ENCODE measurements at regions not wholly inside any gene's neighbourhood (a gene's known extent, or its start where the extent isn't known, plus 50 kb on each side); places are given as distances from the start of the nearest gene placed in this dataset.
"Not testable (repeated sequence)": the region's sequence is repeated elsewhere in the genome, so short reads cannot be mapped to it uniquely, and the experiment has no call there.

DNA sequence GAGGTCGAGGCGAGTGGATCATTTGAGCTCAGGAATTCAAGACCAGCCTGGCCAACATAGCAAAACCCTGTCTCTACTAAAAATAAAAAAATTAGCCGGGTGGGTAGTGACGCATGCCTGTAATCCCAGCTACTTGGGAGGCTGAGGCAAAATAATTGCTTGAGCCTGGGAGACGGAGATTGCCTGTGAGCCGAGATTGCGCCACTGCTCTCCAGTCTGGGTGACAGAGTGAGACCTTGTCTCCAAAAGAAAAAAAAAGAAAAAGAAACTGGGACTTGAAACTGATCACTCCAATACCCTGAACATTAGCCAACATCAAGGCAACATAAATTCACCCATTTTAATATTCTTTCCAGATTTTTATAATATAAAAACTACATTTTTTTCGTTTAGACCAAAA, 874.6 kb upstream of the MBL2 start:
- not testable (repeated sequence) for DNase-seq

DNA sequence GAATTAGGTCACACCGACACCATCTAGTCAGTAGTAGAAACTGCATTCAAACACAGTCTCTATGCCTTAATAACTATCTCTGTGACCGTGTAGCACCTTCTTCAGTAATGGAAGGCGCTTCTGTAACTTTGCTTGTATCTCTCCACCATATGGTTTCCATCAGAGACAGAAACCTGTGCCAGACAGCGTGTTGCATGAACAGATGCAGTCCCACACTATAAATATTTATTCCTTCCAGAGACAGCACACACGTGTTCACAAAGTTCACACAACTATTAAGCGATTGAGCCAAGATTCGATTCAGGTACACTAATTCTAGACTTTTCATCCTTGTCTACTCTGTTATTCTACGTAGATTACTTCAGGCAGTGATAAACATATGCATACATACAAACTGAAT, 873.9 kb upstream of the MBL2 start:
- no peak for DNase-seq

DNA sequence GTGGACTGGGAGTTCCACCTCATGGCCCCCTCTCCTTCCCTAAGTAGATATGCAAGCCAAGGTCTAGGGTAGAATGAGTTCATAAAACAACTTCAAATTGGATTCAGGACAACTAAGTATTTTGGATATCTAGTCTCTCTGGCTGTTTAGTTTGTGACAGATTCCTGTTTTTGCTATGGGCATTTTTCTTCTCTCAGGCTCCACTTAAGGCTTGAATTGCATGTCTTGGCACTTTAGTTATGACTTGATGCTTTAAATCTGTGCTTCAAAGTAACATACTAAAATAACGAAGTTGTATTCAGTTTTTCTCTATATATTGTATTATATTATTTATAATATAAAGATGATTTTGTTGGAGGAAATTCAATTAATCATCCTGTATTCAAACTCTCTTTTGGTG, 873.4 kb upstream of the MBL2 start:
- no peak for DNase-seq

DNA sequence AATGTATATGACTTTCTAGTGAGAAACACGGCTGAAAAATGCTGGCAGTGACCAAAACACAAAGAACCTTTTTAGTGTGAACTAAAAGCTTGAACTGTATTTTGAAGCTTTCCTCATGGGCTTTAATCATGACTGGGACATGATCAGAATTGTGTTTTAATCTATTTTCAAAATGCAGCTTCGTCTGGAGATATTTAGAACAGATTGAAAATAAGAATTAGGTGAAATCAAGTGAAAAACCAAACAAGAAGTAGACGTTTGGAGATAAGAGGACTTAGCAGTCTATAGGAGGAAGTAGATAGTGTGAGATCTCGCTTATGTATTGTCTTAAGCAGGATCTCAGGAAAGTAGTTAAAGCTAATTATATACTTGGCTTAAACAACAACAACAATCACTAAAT, 865.4 kb upstream of the MBL2 start:
- DNase-seq = no peak

DNA sequence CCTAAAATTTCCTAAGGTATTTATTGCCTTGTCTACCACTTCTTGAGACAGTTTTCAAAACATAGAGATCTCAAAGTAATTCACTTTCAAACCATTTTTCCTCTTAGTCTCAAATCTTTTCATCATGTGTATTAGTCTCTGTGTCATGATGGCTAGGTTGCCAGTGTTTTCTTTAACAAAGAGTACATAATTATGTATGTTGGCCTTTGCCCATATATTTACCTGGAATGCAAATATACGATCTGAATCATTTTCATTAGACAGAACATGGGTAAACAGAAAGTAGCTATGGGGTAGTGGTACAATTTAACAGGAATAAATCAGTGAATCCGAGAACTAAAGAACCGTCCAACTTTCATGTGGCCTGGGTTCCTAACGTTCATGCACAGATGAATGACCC, 852.1 kb upstream of the MBL2 start:
- no peak for DNase-seq

DNA sequence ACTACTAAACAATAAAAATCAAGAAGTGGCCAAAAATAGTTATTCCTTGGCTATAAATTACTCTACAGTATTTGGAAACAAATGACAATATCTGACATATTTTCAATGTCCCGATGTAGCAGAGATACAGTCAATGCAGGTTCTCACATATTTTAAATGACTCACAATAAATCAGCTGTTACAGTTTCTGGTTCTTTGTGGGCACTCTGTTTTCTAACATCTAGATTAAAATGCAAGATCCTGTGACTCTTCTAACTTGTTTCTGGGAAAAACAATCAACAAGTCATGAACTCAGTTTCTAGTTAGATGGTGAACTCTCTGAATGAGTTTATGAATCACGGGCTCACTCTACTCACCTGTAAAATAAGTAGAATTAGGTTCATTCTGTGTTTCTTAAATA, 849.6 kb upstream of the MBL2 start:
- no peak for DNase-seq

DNA sequence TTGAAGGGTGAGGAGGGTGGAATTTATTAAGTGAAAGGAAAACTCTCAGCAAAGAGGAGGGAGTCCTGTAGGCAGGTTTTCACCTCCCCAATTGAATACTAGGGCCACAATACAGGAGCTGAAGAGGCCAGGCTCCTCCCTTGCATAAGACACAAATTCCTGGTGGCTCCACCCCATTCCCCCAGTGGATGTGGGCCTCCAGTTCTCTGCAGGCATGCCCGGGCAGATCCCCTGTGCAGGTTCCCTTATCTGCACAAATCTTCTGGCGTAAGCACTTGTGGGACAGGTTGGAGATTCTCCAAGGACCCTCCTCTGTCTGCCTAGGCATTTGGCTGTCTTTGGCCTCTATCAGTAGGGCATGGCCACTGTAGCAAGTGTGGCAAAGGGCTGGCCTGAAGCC, 847.1 kb upstream of the MBL2 start:
- DNase-seq = no peak

DNA sequence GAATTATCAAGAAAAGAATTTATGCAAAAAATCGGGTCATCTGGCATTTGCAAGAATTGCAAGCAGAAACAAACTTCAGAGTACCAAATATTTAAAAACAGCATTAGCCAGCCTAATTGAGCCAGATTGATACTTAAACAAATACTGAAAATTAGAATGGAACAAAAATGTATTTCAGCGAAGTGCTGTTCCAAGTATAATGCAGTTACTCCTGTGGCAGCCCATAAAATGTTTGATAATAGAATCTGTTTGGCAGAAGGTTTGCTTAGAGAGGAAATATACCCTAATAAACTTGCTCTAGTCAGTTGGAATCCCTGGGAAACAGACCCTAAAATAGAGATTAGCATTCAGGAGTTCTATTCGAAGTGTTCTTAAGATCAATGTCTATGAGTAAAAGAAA, 835.1 kb upstream of the MBL2 start:
- DNase-seq = no peak

DNA sequence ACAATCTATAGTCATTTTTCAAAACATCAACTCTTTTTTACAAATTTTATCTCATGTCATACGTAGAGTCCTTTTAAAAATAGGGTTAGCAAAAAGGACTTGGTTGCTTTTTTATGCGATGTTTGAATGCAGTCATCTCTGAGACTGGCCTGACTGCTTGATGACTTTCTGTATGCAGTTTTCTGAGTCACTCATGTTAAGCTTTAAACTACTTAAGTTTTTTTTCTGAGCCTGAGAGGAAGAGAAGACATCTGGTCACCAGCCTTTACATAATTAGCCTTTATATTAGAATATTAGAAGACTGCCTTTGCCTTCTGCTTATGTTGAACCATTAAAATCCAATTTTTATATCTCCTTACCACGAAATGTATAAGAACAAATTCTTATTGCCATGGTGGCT, 834.4 kb upstream of the MBL2 start:
- DNase-seq = no peak

DNA sequence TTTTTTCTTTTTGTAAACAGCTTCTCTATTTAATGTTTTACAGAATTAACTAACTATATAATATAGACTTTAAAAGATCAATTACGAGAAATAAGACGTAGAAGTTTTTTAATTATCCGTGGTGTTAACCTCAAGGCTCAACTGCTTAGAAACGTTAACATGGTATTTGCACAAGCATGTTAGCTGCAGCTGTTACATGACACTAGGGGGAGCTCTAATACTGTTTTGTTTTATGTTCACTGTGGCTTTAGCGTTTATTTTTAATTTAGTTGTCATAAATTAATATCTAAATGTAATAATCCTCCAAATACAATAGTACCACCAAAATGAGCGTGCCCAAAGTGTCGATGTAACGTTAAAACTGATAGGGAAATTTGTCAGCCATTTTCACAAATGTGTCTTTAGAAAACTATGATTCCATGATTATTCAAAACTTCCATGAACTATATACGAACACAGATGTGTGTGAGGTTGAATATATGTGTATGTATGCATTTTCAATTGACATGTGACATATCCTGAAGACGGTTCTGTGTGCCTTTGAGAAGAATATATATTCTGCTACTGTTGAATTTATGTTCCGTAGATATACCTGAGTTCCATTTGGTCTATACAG, 828.8 kb upstream of the MBL2 start:
- no peak for DNase-seq

DNA sequence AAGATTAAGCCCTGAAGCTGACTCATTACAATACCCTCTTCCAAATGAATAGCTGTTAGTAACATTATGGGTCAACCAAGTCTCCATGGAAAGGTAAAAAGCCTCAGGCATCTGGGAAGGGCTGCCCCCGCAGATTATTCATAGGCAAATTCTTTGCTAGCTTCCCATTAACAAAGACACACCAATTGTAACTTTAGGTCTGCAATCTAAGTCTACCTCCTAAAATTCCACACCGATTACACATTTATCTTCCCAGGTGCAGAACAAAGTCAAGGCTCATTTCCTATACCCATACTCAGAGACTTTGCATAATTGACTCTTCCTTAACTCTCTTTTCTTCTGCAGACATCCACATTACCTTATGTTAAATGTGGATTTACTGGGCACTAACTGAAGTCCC, 826.3 kb upstream of the MBL2 start:
- DNase-seq = peak; percentile 56

DNA sequence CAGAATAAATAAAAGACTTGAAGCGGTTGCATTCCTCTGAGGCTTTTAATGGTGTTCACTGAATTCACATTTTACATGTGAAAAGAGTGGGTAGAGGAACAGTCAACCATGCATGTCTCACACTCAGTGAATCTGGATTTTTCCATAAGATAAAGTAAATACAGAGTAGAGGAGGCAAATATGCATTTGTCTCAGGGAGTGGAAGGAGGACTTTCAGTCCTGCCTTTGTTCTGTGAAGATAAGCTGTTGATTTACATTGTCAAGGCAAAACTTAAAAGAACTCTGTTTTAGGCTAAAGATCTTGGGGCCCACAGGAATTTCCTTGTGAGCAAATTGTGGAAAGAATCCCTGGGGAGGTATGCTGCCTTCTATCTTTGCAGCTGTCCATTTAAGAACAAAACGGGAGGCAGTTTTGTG, 825.3 kb upstream of the MBL2 start:
- no peak for DNase-seq

DNA sequence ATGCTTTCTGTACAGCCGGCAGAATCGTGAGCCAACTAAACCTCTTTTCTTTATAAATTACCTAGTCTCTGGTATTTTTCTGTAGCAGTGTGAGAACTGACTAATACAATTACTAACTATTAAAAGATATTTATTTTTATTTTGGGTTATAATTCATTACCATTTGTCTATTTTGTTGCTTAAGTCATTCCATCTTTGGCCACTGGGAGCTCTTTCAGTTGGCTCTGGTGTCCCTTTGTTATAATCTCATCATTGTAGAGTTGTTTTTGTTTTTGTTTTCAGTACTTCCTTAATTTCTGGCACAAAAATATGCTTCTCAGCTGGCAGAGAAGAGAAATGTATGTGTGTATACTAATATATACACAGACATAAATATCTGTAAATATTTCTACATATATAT, 807.9 kb upstream of the MBL2 start:
- DNase-seq = no peak

DNA sequence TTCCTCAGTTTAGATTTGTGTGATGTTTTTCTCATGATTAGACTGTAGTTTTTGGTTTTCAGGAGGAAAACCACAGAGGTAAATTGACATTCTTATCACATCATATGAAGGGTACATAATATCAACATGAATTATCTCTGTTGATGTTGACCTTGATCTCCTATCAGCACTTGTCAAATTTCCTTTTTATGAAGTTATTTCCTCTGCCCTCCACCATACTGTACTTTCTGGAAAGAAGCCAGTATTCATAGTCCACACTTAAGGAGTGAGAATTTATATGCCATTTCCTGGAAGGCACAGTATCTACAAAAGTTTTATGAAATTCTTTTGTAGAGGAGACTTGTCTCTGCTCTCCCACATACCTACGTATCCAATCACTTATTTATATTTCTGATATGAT, 807.2 kb upstream of the MBL2 start:
- DNase-seq = no peak

DNA sequence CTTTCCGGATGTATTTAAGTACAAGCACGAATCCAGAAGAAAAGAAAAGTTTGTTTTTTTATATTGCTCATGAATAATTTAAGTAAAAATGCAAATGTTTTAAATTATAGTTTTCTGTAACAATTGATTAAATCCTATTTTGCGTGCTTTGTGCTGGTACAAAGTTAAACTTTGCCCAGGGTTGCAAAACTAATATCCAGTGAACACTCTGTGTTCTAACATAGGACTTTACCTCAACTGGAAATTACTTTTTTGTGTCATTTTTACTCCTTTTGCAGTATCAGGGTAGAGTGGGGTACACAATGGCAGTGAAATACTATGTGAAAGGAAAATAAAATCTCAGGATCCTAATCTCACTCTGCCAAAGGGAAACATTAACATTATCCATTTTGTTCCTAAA, 801.4 kb upstream of the MBL2 start:
- no peak for DNase-seq

DNA sequence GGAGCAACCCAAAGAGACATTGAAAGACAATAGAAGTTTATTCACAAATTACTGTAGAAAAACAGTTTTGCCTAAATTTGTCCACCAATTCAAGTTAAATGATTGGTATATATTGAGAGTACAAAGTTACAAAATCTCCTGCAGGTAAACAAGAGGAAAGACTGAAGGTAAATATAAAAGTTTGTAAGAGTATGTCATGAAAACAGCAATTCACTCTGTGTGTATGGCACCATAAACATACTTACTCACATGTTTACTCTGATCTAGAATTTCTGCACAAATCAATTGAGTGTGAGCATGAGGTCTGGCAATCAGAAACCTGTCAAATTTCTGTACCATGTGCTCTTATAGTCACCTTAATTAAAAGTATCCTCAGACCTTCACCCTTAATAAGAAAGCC, 800.9 kb upstream of the MBL2 start:
- DNase-seq = no peak

DNA sequence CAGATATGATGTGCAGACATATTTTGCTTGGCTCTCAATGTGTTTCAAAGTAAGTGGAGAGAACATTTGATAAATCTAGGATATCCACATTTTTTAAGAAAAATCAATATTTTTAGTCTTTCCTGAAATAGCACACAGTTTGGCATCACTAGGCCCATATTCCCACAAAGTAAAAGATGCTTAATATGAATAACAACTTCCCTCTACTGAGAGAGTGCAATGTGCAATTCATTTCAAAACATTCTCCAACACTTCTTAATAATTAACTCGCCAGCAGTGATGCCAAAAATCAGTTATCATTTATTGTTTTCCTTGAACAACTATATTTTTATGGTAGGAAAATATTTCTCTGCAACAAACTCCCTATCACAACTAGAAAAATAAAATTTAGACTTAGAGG, 800.2 kb upstream of the MBL2 start:
- no peak for DNase-seq

DNA sequence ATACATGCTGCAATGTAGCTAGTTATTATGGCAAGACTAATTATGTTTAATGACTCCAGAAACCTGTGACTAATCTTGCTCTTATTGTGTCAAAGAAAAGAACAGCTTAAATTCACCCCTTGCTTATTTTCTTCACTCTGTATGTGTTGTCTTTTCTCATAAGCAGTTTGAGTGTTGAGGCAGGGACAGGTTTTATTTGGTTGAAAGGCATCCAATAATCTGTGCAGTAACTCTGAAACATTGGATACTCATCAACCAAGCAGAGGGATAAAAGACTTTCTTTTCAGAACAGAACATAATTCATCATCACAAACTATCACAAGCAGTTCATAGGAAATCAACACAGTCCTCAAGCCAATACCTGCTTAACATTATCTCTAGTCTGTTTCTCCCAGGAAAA, 797.6 kb upstream of the MBL2 start:
- DNase-seq = no peak

DNA sequence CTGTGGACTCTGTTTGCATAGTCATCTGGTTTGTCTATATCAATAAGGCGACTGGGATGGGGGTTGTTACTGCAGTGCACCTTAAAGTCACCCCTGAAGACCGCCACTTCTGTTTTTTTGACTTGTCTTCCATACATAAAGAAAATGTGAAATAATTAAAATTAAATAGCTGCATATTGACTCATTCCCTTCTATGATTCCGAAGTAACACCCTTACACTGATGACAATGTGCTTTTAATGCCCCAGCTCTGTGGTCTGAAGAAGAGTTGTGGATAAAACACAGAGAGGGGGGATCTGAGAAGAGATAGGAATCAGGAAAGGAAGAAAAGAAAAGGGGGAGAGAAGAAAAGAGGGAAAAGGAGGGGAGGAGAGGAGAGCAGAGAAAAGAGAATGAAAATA, 796.9 kb upstream of the MBL2 start:
- DNase-seq = no peak

DNA sequence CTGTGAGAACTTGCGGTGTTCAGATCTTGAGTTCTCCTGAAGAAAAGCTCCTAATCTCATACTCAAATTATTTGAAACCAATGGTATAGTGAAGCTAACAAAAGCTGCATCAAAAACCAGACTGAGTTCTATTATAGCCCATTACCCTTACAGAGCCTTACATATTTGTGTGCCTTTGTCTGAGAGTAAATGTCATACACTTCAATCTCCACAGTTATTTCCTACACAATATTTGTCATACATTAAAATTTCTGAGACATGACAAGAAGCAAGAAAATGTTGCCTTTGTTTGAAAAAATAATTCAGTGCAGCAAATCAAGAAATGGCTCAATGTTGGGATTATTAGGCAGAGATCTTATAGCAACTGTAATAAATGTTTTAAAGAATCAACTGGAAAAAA, 776.1 kb upstream of the MBL2 start:
- DNase-seq = no peak

DNA sequence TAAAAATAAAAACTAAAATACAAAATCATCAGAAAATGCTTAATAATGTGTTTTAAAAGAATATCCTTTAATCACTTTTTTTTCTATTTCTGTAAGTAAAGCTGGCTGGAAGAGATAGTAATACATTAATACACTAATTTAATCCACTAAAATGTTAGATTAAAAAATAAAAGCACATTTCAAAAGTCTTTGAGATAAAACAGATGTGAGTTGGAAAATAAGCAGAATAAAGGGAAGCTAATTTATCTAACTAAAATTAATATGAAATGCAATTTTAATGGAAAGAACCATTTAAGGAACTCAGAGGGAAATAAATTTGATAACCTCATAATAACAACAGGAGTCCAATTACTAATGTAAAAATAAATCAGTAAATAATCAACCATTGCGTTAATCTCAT, 774.8 kb upstream of the MBL2 start:
- DNase-seq = no peak

DNA sequence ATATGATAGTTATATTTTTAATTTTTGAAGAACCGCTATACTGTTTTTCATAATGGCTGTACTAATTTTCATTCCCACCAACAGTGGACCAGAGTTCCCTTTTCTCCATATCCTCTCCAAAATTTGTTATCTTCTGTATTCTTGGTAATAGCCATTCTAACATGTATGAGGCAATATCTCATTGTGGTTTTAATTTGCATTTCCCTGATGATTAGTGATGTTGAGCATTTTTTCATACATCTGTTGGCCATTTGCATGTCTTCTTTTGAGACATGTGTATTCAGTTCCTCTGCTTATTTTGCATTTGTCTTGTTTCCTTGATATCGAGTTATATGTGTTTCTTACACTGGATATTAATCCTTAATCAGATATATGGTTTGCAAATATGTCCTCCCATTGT, 770.8 kb upstream of the MBL2 start:
- DNase-seq = no peak

DNA sequence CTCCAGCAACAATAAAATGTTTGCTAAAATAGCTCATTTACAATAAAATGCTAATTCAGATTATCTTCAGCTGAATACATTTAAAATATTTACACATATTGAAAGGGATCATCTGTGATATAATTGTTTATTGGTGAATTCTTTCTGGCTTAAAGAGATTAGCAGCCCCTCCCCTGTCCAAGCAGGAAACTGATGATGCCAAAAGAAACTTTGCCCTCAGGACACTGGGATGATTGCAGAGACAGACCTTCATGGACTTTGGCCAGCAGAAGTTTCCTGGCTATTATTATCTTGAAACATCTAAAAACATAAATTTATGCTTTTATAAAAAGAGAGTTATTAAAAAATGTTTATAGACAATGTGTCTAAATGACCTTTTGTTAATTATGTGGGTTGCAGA, 764.9 kb upstream of the MBL2 start:
- no peak for DNase-seq

DNA sequence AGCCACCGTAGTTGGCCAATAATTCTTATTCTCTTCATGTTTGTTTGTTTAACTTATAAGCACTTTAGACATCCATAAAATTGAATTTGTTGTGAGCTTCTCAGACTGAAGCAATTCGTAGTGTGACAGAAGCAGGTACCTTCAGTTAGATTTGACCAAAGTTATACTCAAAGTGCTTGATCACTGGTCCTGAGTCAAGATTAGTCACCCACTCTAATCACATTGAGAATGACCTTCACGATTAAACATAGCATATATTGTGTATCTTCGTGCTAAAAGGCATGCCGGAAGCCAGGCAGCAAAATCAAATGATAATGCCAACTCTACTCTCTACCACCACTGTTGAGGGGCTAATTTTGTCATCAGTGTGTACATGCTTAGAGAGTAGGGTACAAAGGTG, 763.7 kb upstream of the MBL2 start:
- no peak for DNase-seq

DNA sequence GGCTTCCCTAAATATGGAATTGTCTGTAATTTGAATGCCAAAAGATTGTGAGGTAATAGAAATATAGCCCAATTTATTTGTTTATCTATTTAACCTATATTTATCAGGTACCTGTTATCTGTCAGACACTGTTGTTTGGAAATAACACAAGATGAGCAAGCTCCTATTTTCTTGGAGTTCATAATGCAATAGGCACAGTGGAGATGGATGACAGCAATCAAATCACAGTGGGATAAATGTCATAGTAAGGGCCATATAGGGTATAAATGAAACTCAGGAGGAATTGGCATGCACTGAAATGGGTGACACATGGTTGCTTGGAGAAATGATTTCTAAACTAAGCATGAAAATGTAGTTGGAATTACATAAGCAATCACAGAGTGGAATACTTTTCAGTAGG, 761.8 kb upstream of the MBL2 start:
- DNase-seq = no peak

DNA sequence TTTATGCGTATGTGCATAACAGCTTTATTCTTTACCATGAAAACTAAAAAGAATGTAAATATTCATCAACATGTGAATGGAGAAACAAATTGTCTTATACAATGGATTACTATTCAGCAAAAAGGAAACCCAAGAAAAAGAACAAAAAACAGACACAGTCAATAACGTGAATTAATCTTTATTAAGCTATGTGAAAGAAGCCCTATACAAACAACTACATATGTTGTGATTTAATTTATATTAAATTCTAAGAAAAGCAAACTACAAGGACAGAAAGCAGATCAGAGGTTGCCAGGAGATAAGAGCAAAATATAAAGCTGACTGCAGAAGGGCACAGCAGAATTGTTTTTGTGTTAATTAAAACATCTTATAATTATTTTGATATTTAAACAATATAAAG, 756.4 kb upstream of the MBL2 start:
- DNase-seq = no peak
